Prostate gland (tissue), 2 donors: ENCODE measurements at regions not wholly inside any gene's neighbourhood (a gene's known extent, or its start where the extent isn't known, plus 50 kb on each side); places are given as distances from the start of the nearest gene placed in this dataset.

Experiments
- POLR2A ChIP-seq: fragments of 450-650 bp; IDR thresholded peaks from one replicate; pipeline ENCODE4 v1.6.1; 2016; ENCODE audit warnings: antibody characterized with exemption, mild to moderate bottlenecking
- TF ChIP-seq, protein P1 (sequence below), 4 experiments: fragments of 200-600 bp in 2 of 4; fragments of 450-650 bp in 2 of 4; sonication (generic) in 2 of 4; IDR thresholded peaks; 1 replicate in 3 of 4; 2 replicates in 1 of 4; pipeline ENCODE4 v1.5.1; 2016 to 2019; ENCODE audit warnings: antibody characterized with exemption in 4 of 4, mild to moderate bottlenecking in 2 of 4, moderate library complexity in 2 of 4

DNA sequence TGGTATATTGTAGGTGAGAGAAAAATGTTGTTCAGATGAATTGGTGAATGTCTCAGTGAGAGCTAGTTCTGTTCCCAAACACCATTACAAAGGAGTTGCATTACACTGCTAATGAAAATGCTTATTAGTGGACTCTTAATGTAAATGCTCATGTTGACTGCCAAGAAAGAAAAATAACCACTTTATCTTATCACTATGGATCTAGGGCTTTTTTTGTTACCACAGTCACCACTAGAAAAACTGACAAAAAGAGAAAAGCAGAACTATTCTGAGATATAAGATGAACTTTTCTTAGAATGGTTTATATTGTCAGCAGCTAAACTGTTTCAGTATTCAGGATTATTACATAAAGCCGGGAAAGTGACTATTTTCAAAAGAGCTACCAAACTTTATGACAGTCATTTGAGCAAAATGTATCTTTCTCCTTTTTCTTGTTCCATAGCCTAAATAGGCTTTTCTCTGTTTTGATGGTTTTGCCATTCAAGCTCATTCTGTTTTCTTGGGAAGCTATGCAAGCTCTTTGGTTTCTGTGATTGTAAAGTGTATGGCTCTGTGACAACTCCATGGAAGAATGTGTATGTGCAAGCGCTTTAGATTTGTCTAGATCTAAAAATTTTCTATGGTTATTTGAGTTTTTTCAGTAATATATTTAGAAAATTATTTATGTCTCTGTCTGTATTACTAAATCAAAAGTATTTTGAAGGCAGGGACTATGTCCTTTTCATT is 64.2 kb upstream of the DPH5 start:
- TF ChIP-seq, protein P1, sequence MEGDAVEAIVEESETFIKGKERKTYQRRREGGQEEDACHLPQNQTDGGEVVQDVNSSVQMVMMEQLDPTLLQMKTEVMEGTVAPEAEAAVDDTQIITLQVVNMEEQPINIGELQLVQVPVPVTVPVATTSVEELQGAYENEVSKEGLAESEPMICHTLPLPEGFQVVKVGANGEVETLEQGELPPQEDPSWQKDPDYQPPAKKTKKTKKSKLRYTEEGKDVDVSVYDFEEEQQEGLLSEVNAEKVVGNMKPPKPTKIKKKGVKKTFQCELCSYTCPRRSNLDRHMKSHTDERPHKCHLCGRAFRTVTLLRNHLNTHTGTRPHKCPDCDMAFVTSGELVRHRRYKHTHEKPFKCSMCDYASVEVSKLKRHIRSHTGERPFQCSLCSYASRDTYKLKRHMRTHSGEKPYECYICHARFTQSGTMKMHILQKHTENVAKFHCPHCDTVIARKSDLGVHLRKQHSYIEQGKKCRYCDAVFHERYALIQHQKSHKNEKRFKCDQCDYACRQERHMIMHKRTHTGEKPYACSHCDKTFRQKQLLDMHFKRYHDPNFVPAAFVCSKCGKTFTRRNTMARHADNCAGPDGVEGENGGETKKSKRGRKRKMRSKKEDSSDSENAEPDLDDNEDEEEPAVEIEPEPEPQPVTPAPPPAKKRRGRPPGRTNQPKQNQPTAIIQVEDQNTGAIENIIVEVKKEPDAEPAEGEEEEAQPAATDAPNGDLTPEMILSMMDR (IDR thresholded peaks at IDR 0.05), result no peak
- TF ChIP-seq POLR2A, result no peak
